ENCODE measurements at regions not wholly inside any gene's neighbourhood (a gene's known extent, or its start where the extent isn't known, plus 50 kb on each side); places are given as distances from the start of the nearest gene placed in this dataset.

DNA sequence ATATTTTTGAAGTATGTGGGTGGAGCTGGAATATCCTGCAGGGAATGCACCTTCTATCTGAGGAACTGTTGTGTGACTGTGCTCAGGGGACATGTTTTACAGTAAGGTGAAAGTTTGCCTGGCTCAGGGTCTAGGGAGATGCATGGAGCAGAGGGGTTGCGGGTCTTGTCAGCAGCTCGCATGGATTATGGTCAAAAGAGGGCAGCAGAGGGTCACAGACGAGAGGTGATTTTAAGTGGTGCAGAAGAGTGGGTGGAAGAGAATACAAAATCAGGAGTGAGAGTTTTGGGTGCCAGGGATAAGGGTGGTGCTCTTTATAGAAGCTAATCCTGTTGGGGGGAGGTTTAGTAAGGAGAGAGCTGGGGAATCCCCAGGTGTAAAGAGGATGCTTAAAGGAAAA, 53.5 kb upstream of the GRIN3A start:
- Histone ChIP-seq H3K9me3 (ENCODE audit: control insufficient read depth, insufficient read depth, low read depth, low read length) (no peaks in the 10 kb centered on the region), H3K9ac (ENCODE audit: low read length) (no peak overlapping the region), H3K4me3 (ENCODE audit: low read depth, low read length) (no peak overlapping the region), H3K4me1 (ENCODE audit: control insufficient read depth, insufficient read depth, low read length) (no peaks in the 10 kb centered on the region), H3K36me3 (ENCODE audit: control insufficient read depth, insufficient read depth, low read length) (no peaks in the 10 kb centered on the region), H3K27ac (ENCODE audit: low read depth, low read length) (no peak overlapping the region), H3K27me3 (ENCODE audit: control insufficient read depth, insufficient read depth, low read length) (peaks cover 11% of the 10 kb centered on the region)

DNA sequence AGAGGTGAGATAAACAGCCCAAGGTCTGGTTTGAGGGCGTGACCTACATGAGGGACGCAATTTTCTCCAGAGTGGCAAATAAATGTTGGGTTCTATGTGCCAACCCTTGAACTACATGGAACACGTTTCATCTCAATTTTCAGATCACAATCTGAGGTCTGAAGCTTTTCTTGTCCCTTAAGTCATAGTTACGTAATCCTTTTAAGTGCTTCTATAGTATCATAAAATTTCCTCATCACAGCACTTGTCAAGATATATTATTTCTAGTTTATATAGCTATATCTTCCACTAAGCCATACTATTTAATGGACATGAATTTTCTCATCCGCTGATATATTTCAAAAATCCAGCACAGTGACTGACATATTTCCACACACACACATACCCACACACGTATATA, 53.1 kb upstream of the GRIN3A start:
- H3K27me3 ChIP-seq (ENCODE audit: control insufficient read depth, insufficient read depth, low read length), result peaks cover 11% of the 10 kb centered on the region
- H3K36me3 ChIP-seq (ENCODE audit: control insufficient read depth, insufficient read depth, low read length), result no peaks in the 10 kb centered on the region
- H3K27ac ChIP-seq (ENCODE audit: low read depth, low read length), result no peak overlapping the region
- H3K4me3 ChIP-seq (ENCODE audit: low read depth, low read length), result no peak overlapping the region
- H3K9ac ChIP-seq (ENCODE audit: low read length), result no peak overlapping the region
- no peaks in the 10 kb centered on the region for H3K9me3 ChIP-seq (ENCODE audit: control insufficient read depth, insufficient read depth, low read depth, low read length)
- no peaks in the 10 kb centered on the region for H3K4me1 ChIP-seq (ENCODE audit: control insufficient read depth, insufficient read depth, low read length)
